ENCODE measurements at regions not wholly inside any gene's neighbourhood (a gene's known extent, or its start where the extent isn't known, plus 50 kb on each side); places are given as distances from the start of the nearest gene placed in this dataset.

- H3K9ac ChIP-seq (ENCODE audit: low read length) = no peak overlapping the region
- H3K36me3 ChIP-seq (ENCODE audit: control insufficient read depth, insufficient read depth, low read length) = no peaks in the 10 kb centered on the region
- H3K4me3 ChIP-seq (ENCODE audit: low read length) = no peak overlapping the region
- no peaks in the 10 kb centered on the region for H3K27me3 ChIP-seq (ENCODE audit: control insufficient read depth, insufficient read depth, low read length)
- no peaks in the 10 kb centered on the region for H3K4me1 ChIP-seq (ENCODE audit: control insufficient read depth, insufficient read depth, low read length)
- no peak overlapping the region for H3K27ac ChIP-seq (ENCODE audit: low read depth, low read length)
Measured at GRCh38 chr9:78470216-78470615, 173.3 kb downstream of the PSAT1 start.

GRCh38 chr9:78470741-78471140 lies 173.8 kb downstream of the PSAT1 start:
- Histone ChIP-seq H3K4me1 (ENCODE audit: control insufficient read depth, insufficient read depth, low read length) (no peaks in the 10 kb centered on the region), H3K27me3 (ENCODE audit: control insufficient read depth, insufficient read depth, low read length) (no peaks in the 10 kb centered on the region), H3K4me3 (ENCODE audit: low read length) (no peak overlapping the region), H3K36me3 (ENCODE audit: control insufficient read depth, insufficient read depth, low read length) (no peaks in the 10 kb centered on the region), H3K27ac (ENCODE audit: low read depth, low read length) (no peak overlapping the region), H3K9ac (ENCODE audit: low read length) (no peak overlapping the region)

GRCh38 chr9:78472111-78472510 lies 175.2 kb downstream of the PSAT1 start:
- H3K36me3 ChIP-seq (ENCODE audit: control insufficient read depth, insufficient read depth, low read length) = no peaks in the 10 kb centered on the region
- no peaks in the 10 kb centered on the region for H3K4me1 ChIP-seq (ENCODE audit: control insufficient read depth, insufficient read depth, low read length)
- no peak overlapping the region for H3K4me3 ChIP-seq (ENCODE audit: low read length)
- H3K27ac ChIP-seq (ENCODE audit: low read depth, low read length) = no peak overlapping the region
- H3K27me3 ChIP-seq (ENCODE audit: control insufficient read depth, insufficient read depth, low read length) = no peaks in the 10 kb centered on the region
- H3K9ac ChIP-seq (ENCODE audit: low read length) = no peak overlapping the region

GRCh38 chr9:78479441-78479840 lies 182.5 kb downstream of the PSAT1 start:
- H3K36me3 ChIP-seq (ENCODE audit: control insufficient read depth, insufficient read depth, low read length) = no peaks in the 10 kb centered on the region
- H3K9ac ChIP-seq (ENCODE audit: low read length) = no peak overlapping the region
- no peaks in the 10 kb centered on the region for H3K4me1 ChIP-seq (ENCODE audit: control insufficient read depth, insufficient read depth, low read length)
- H3K27me3 ChIP-seq (ENCODE audit: control insufficient read depth, insufficient read depth, low read length) = no peaks in the 10 kb centered on the region
- H3K27ac ChIP-seq (ENCODE audit: low read depth, low read length) = no peak overlapping the region
- no peak overlapping the region for H3K4me3 ChIP-seq (ENCODE audit: low read length)

GRCh38 chr9:78486661-78487060 lies 189.7 kb downstream of the PSAT1 start:
- H3K27ac ChIP-seq (ENCODE audit: low read depth, low read length) = no peak overlapping the region
- H3K4me1 ChIP-seq (ENCODE audit: control insufficient read depth, insufficient read depth, low read length) = no peaks in the 10 kb centered on the region
- H3K4me3 ChIP-seq (ENCODE audit: low read length) = no peak overlapping the region
- H3K9ac ChIP-seq (ENCODE audit: low read length) = no peak overlapping the region
- no peaks in the 10 kb centered on the region for H3K27me3 ChIP-seq (ENCODE audit: control insufficient read depth, insufficient read depth, low read length)
- no peaks in the 10 kb centered on the region for H3K36me3 ChIP-seq (ENCODE audit: control insufficient read depth, insufficient read depth, low read length)

- Histone ChIP-seq H3K4me3 (ENCODE audit: low read length) (no peak overlapping the region), H3K9ac (ENCODE audit: low read length) (no peak overlapping the region), H3K4me1 (ENCODE audit: control insufficient read depth, insufficient read depth, low read length) (no peaks in the 10 kb centered on the region), H3K27ac (ENCODE audit: low read depth, low read length) (no peak overlapping the region), H3K36me3 (ENCODE audit: control insufficient read depth, insufficient read depth, low read length) (no peaks in the 10 kb centered on the region), H3K27me3 (ENCODE audit: control insufficient read depth, insufficient read depth, low read length) (no peaks in the 10 kb centered on the region)
Measured at GRCh38 chr9:78490231-78490630, 193.3 kb downstream of the PSAT1 start.

GRCh38 chr9:78491402-78491801 lies 194.5 kb downstream of the PSAT1 start:
- no peak overlapping the region for H3K9ac ChIP-seq (ENCODE audit: low read length)
- no peak overlapping the region for H3K27ac ChIP-seq (ENCODE audit: low read depth, low read length)
- H3K27me3 ChIP-seq (ENCODE audit: control insufficient read depth, insufficient read depth, low read length) = no peaks in the 10 kb centered on the region
- no peaks in the 10 kb centered on the region for H3K4me1 ChIP-seq (ENCODE audit: control insufficient read depth, insufficient read depth, low read length)
- H3K36me3 ChIP-seq (ENCODE audit: control insufficient read depth, insufficient read depth, low read length) = no peaks in the 10 kb centered on the region
- H3K4me3 ChIP-seq (ENCODE audit: low read length) = no peak overlapping the region

GRCh38 chr9:78493166-78493742 lies 196.3 kb downstream of the PSAT1 start:
- no peaks in the 10 kb centered on the region for H3K27me3 ChIP-seq (ENCODE audit: control insufficient read depth, insufficient read depth, low read length)
- no peak overlapping the region for H3K4me3 ChIP-seq (ENCODE audit: low read length)
- H3K36me3 ChIP-seq (ENCODE audit: control insufficient read depth, insufficient read depth, low read length) = no peaks in the 10 kb centered on the region
- no peak overlapping the region for H3K27ac ChIP-seq (ENCODE audit: low read depth, low read length)
- no peaks in the 10 kb centered on the region for H3K4me1 ChIP-seq (ENCODE audit: control insufficient read depth, insufficient read depth, low read length)
- H3K9ac ChIP-seq (ENCODE audit: low read length) = no peak overlapping the region

GRCh38 chr9:78502566-78502965 lies 205.6 kb downstream of the PSAT1 start:
- Histone ChIP-seq H3K4me3 (ENCODE audit: low read length) (no peak overlapping the region), H3K27ac (ENCODE audit: low read depth, low read length) (no peak overlapping the region), H3K36me3 (ENCODE audit: control insufficient read depth, insufficient read depth, low read length) (no peaks in the 10 kb centered on the region), H3K4me1 (ENCODE audit: control insufficient read depth, insufficient read depth, low read length) (no peaks in the 10 kb centered on the region), H3K9ac (ENCODE audit: low read length) (no peak overlapping the region), H3K27me3 (ENCODE audit: control insufficient read depth, insufficient read depth, low read length) (no peaks in the 10 kb centered on the region)

- Histone ChIP-seq H3K36me3 (ENCODE audit: control insufficient read depth, insufficient read depth, low read length) (no peaks in the 10 kb centered on the region), H3K9ac (ENCODE audit: low read length) (no peak overlapping the region), H3K27me3 (ENCODE audit: control insufficient read depth, insufficient read depth, low read length) (no peaks in the 10 kb centered on the region), H3K4me1 (ENCODE audit: control insufficient read depth, insufficient read depth, low read length) (no peaks in the 10 kb centered on the region), H3K4me3 (ENCODE audit: low read length) (no peak overlapping the region), H3K27ac (ENCODE audit: low read depth, low read length) (no peak overlapping the region)
Measured at GRCh38 chr9:78505546-78505945, 208.6 kb downstream of the PSAT1 start.

GRCh38 chr9:78507037-78507436 lies 210.1 kb downstream of the PSAT1 start:
- Histone ChIP-seq H3K27me3 (ENCODE audit: control insufficient read depth, insufficient read depth, low read length) (no peaks in the 10 kb centered on the region), H3K4me1 (ENCODE audit: control insufficient read depth, insufficient read depth, low read length) (no peaks in the 10 kb centered on the region), H3K27ac (ENCODE audit: low read depth, low read length) (no peak overlapping the region), H3K4me3 (ENCODE audit: low read length) (no peak overlapping the region), H3K9ac (ENCODE audit: low read length) (no peak overlapping the region), H3K36me3 (ENCODE audit: control insufficient read depth, insufficient read depth, low read length) (no peaks in the 10 kb centered on the region)

- Histone ChIP-seq H3K36me3 (ENCODE audit: control insufficient read depth, insufficient read depth, low read length) (no peaks in the 10 kb centered on the region), H3K4me3 (ENCODE audit: low read length) (no peak overlapping the region), H3K27me3 (ENCODE audit: control insufficient read depth, insufficient read depth, low read length) (no peaks in the 10 kb centered on the region), H3K4me1 (ENCODE audit: control insufficient read depth, insufficient read depth, low read length) (no peaks in the 10 kb centered on the region), H3K27ac (ENCODE audit: low read depth, low read length) (no peak overlapping the region), H3K9ac (ENCODE audit: low read length) (no peak overlapping the region)
Measured at GRCh38 chr9:78510035-78510434, 213.1 kb downstream of the PSAT1 start.

- H3K9ac ChIP-seq (ENCODE audit: low read length) = no peak overlapping the region
- no peak overlapping the region for H3K4me3 ChIP-seq (ENCODE audit: low read length)
- no peak overlapping the region for H3K27ac ChIP-seq (ENCODE audit: low read depth, low read length)
- no peaks in the 10 kb centered on the region for H3K4me1 ChIP-seq (ENCODE audit: control insufficient read depth, insufficient read depth, low read length)
- H3K27me3 ChIP-seq (ENCODE audit: control insufficient read depth, insufficient read depth, low read length) = no peaks in the 10 kb centered on the region
- no peaks in the 10 kb centered on the region for H3K36me3 ChIP-seq (ENCODE audit: control insufficient read depth, insufficient read depth, low read length)
Measured at GRCh38 chr9:78515108-78515507, 218.2 kb downstream of the PSAT1 start.

Measured in rectal smooth muscle tissue (tissue), 1 donor.